LNCaP clone FGC (cell line): ENCODE measurements at regions not wholly inside any gene's neighbourhood (a gene's known extent, or its start where the extent isn't known, plus 50 kb on each side); places are given as distances from the start of the nearest gene placed in this dataset.

Experiments
- DNase-seq: peaks from one replicate; pipeline ENCODE4 v3.0.0-alpha.2; 2011; ENCODE audit warnings: low read depth
- H3K4me3 ChIP-seq: 2 replicates; pipeline ENCODE4 v1.5.1; 2011; ENCODE audit warnings: mild to moderate bottlenecking, low read depth, low read length, control low read depth
- CTCF ChIP-seq: IDR thresholded peaks from 2 replicates; pipeline ENCODE4 v1.5.1; 2012; ENCODE audit warnings: mild to moderate bottlenecking; ENCODE audit not compliant: control insufficient read depth, insufficient read depth; ENCODE audit errors: extremely low read depth

- no peak for TF ChIP-seq CTCF
- no peak for DNase-seq
- no peak overlapping the region for H3K4me3 ChIP-seq
Measured at GRCh38 chr10:35890676-35891495, 248.8 kb upstream of the FZD8 start.

GRCh38 chr10:35889971-35890675, 248.0 kb upstream of the FZD8 start:
- H3K4me3 ChIP-seq = no peak overlapping the region
- TF ChIP-seq CTCF = no peak

GRCh38 chr10:35889226-35889625, 247.1 kb upstream of the FZD8 start:
- TF ChIP-seq CTCF = no peak
- no peak overlapping the region for H3K4me3 ChIP-seq
- no peak for DNase-seq

More at GRCh38 chr10:35889971-35890675, 248.0 kb upstream of the FZD8 start:
- DNase-seq = peak; percentile 61

GRCh38 chr10:35888400-35888799, 246.3 kb upstream of the FZD8 start:
- TF ChIP-seq CTCF = no peak
- DNase-seq = no peak
- no peak overlapping the region for H3K4me3 ChIP-seq

GRCh38 chr10:35887685-35888084, 245.6 kb upstream of the FZD8 start:
- no peak for TF ChIP-seq CTCF
- H3K4me3 ChIP-seq = no peak overlapping the region
- no peak for DNase-seq

GRCh38 chr10:35885076-35885475, 243.0 kb upstream of the FZD8 start:
- no peak overlapping the region for H3K4me3 ChIP-seq
- TF ChIP-seq CTCF = no peak
- no peak for DNase-seq
